GM12878 (cell line): ENCODE measurements at regions not wholly inside any gene's neighbourhood (a gene's known extent, or its start where the extent isn't known, plus 50 kb on each side); places are given as distances from the start of the nearest gene placed in this dataset.

ENCODE experiments used
- ATAC-seq: fragments of 200-7000 bp; cut with Tn5 transposase; 3 replicates; pipeline ENCODE4 v1.9.1; 2020; ENCODE audit warnings: mild to moderate bottlenecking, moderate library complexity
- BruUV-seq: library from RNA; stranded (reverse); fragments of 400-500 nt; replicated peaks from 2 replicates; lab custom pipeline; 2021; lab: Mats Ljungman, UMichigan
- CTCF ChIA-PET: fragments of 300-600 bp; sonication (Branson Sonifier 250); formaldehyde crosslinking; extraction: SDS; loops from one replicate; lab custom pipeline; 2021; ENCODE audit warnings: inconsistent platforms; lab: Yijun Ruan, JAX
- POLR2A ChIA-PET: fragments of 350-600 bp; formaldehyde crosslinking; extraction: SDS; loops from one replicate; lab custom pipeline; 2021; ENCODE audit warnings: inconsistent platforms; lab: Charles Lee
- RAD21 ChIA-PET: fragments of 300-600 bp; sonication (Branson Sonifier 250); formaldehyde crosslinking; loops from one replicate; lab custom pipeline; 2023; ENCODE audit warnings: antibody characterized with exemption; ENCODE audit not compliant: unreplicated experiment; lab: Charles Lee
- SMC1A ChIA-PET: fragments of 300-600 bp; sonication (Branson Sonifier 250); formaldehyde crosslinking; loops from one replicate; lab custom pipeline; 2023; ENCODE audit not compliant: unreplicated experiment, uncharacterized antibody; lab: Charles Lee
- DNase-seq: peaks from one replicate; pipeline ENCODE4 v3.0.0-alpha.2; 2011; ENCODE audit warnings: low read depth, low spot score
- FAIRE-seq: peaks from 3 replicates; lab custom pipeline; 2011; peaks lifted over from hg19 to GRCh38; lab: Jason Lieb, UNC
- H2AFZ ChIP-seq: 2 replicates; pipeline ENCODE4 v1.6.0; 2011; ENCODE audit warnings: low read depth, low read length, control low read depth; ENCODE audit not compliant: control insufficient read depth
- H3K27ac ChIP-seq: 2 replicates; pipeline ENCODE4 v1.5.1; 2011; ENCODE audit warnings: control low read depth; ENCODE audit not compliant: control insufficient read depth, insufficient read depth
- H3K27me3 ChIP-seq, 2 experiments: replicated peaks in 1 of 2; 2 replicates each; pipeline versions ENCODE4 v1.6.0 to v1.6.1; 2011; ENCODE audit warnings: low read length in 1 of 2; ENCODE audit not compliant: control insufficient read depth in 2 of 2, insufficient read depth in 2 of 2
- H3K36me3 ChIP-seq, 2 experiments: 2 replicates each; pipeline ENCODE4 v1.5.1; 2011; ENCODE audit warnings: low read length in 1 of 2; ENCODE audit not compliant: control insufficient read depth in 2 of 2, insufficient read depth in 2 of 2
- H3K4me1 ChIP-seq: 2 replicates; pipeline ENCODE4 v1.6.1; 2011; ENCODE audit warnings: mild to moderate bottlenecking, low read length, moderate library complexity, mixed read lengths; ENCODE audit not compliant: control insufficient read depth, insufficient read depth
- H3K4me2 ChIP-seq: 2 replicates; pipeline ENCODE4 v1.6.0; 2011; ENCODE audit warnings: control low read depth; ENCODE audit not compliant: control insufficient read depth, insufficient read depth
- H3K4me3 ChIP-seq: fragments of 200-600 bp; sonication (generic); 2 replicates; pipeline ENCODE4 v1.5.1; 2016
- H3K79me2 ChIP-seq: 2 replicates; pipeline ENCODE4 v1.6.0; 2011; ENCODE audit warnings: low read length; ENCODE audit not compliant: control insufficient read depth, insufficient read depth
- H3K9ac ChIP-seq: 2 replicates; pipeline ENCODE4 v1.8.0; 2011; ENCODE audit warnings: low read length, control low read depth, mixed read lengths; ENCODE audit not compliant: control insufficient read depth, insufficient read depth
- H3K9me3 ChIP-seq: replicated peaks from 3 replicates; pipeline ENCODE4 v1.5.1; 2011; ENCODE audit warnings: mild to moderate bottlenecking, low read length; ENCODE audit not compliant: control insufficient read depth, insufficient read depth
- H4K20me1 ChIP-seq: 2 replicates; pipeline ENCODE4 v1.6.0; 2011; ENCODE audit not compliant: control insufficient read depth, insufficient read depth
- CREB1 ChIP-seq: IDR thresholded peaks from 2 replicates; pipeline ENCODE4 v1.6.1; 2012; ENCODE audit warnings: low read depth, mild to moderate bottlenecking, inconsistent platforms
- RAD51 ChIP-seq: fragments of 450-650 bp; IDR thresholded peaks from 2 replicates; pipeline ENCODE4 v1.6.1; 2016; ENCODE audit warnings: moderate library complexity, mild to moderate bottlenecking, inconsistent platforms
- SIN3A ChIP-seq: IDR thresholded peaks from 2 replicates; pipeline ENCODE4 v1.6.1; 2012; ENCODE audit warnings: low read depth, low read length, improper control_type of control experiment
- SRF ChIP-seq, 2 experiments: IDR thresholded peaks; 2 replicates each; pipeline ENCODE4 v1.6.1; 2011; ENCODE audit warnings: low read depth in 2 of 2, low read length in 2 of 2, mild to moderate bottlenecking in 1 of 2, moderate library complexity in 1 of 2
- SUPT20H ChIP-seq: IDR thresholded peaks from 2 replicates; pipeline ENCODE4 v1.6.1; 2011; ENCODE audit warnings: low read depth, mild to moderate bottlenecking, low read length, moderate library complexity, borderline replicate concordance; ENCODE audit not compliant: control insufficient read depth
- WRNIP1 ChIP-seq: IDR thresholded peaks from 2 replicates; pipeline ENCODE4 v1.6.1; 2011; ENCODE audit warnings: low read depth, low read length, improper control_type of control experiment, borderline replicate concordance
- ZBTB33 ChIP-seq: fragments of 450-650 bp; IDR thresholded peaks from 2 replicates; pipeline ENCODE4 v1.6.1; 2017; ENCODE audit warnings: mild to moderate bottlenecking
- WGBS: methylation state at CpG from one replicate; pipeline ENCODE4 v1.1.6; 2016; ENCODE audit warnings: low lambda C conversion rate; ENCODE audit not compliant: insufficient replicate concordance, insufficient coverage; ENCODE audit errors: missing lambda C conversion rate; 5-methylcytosine and 5-hydroxymethylcytosine counted together
- in situ Hi-C: fragments of 300-500 bp; cut with MboI; formaldehyde crosslinking; loops from 9 replicates; pipeline ENCODE4 v1.14.3; 2018; ENCODE audit warnings: mixed read lengths
- intact Hi-C: fragments of 100-400 bp; cut with micrococcal nuclease; formaldehyde crosslinking; loops from one replicate; pipeline ENCODE4 v1.14.2; 2022; ENCODE audit not compliant: unreplicated experiment

DNA sequence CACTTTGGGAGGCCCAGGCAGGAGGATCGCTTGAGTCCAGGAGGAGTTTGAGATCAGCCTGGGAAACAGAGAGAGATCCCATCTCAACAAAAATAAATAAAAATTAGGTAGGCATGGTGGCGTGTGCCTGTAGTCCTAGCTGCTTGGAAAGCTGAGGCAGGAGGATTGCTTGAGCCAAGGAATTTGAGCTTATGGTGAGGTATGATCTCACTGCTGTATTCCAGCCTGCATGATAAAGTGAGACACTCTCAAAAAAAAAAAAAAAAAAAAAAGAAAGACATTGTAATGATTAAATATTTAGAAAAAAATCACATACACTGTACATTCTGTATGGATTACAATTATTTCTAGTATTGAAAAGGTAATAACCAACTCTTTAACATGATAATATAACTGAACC, 87.1 kb downstream of the SLIT2 start:
- no peaks in the 10 kb centered on the region for H3K4me1 ChIP-seq
- no peaks in the 10 kb centered on the region for H3K36me3 ChIP-seq
- no peak for TF ChIP-seq SUPT20H
- TF ChIP-seq ZBTB33: no peak
- TF ChIP-seq WRNIP1: no peak
- TF ChIP-seq SIN3A: no peak
- TF ChIP-seq SRF (IDR thresholded peaks at IDR 0.05; ENCODE audit: low read depth in 2 of 2, low read length in 2 of 2): no peak
- no peak for TF ChIP-seq CREB1
- no peak for TF ChIP-seq RAD51
- TF ChIP-seq, all 136 proteins: peak for 0
- FAIRE-seq (no peak), ATAC-seq (no peak), DNase-seq (no peak)
- no peaks in the 10 kb centered on the region for H3K79me2 ChIP-seq
- no TSS peak for BruUV-seq
- H2AFZ ChIP-seq: no peak overlapping the region
- no peaks in the 10 kb centered on the region for H4K20me1 ChIP-seq
- in situ Hi-C loops (no loop called here), intact Hi-C loops (no loop called here)
- H3K27ac ChIP-seq: no peak overlapping the region
- H3K4me2 ChIP-seq: no peak overlapping the region
- H3K4me3 ChIP-seq: no peak overlapping the region
- H3K9ac ChIP-seq: no peak overlapping the region
- WGBS: 38% methylated on average over 2 of the region's 2 CpGs
- ChIA-PET CTCF (interaction anchor here (0.5 kb wide), 1 partner anchor 11 kb away, joined by 5 read pairs; no protein-coding TSS in a partner anchor), POLR2A (no interaction called here), RAD21 (no interaction called here), SMC1A (interaction anchor here (0.6 kb wide), 1 partner anchor 1889 kb away, joined by 3 read pairs; no protein-coding TSS in a partner anchor)
- no peaks in the 10 kb centered on the region for H3K27me3 ChIP-seq
- H3K9me3 ChIP-seq: no peaks in the 10 kb centered on the region
